ENCODE measurements at regions not wholly inside any gene's neighbourhood (a gene's known extent, or its start where the extent isn't known, plus 50 kb on each side); places are given as distances from the start of the nearest gene placed in this dataset.

DNA sequence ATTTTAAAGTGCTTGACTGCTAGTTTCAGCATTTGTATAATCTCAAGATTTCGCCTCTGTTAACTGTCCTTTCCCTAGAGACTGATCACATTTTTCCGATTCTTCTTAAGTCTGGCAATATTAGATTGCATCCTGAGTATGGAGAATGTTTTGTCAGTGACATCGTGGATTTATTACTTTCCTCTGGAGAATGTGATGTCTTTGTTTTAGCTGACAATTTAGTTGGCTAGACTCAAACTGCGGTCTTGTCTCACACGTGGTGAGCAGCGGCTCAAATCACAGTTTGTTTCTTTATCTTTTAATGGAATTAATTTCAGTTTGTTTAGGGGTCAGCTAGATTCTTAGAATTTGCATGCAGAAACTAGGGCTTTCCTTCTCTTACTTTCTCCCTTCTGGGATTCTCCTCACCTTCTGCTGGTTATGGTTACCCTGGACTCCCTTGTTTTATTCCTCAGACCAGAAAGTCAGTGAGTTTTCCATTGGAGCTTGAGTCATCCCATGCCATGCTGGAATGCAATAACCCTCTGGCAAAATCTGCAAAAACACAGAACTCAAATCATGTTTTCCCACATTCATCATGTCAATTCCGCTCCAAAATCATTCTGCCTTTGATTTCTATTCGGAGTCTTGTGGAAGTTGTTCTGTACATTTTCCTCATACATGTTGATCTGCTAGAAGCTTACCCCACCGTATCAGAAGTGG lies 327.2 kb upstream of the TRIB2 start:
- TF ChIP-seq, protein P1, sequence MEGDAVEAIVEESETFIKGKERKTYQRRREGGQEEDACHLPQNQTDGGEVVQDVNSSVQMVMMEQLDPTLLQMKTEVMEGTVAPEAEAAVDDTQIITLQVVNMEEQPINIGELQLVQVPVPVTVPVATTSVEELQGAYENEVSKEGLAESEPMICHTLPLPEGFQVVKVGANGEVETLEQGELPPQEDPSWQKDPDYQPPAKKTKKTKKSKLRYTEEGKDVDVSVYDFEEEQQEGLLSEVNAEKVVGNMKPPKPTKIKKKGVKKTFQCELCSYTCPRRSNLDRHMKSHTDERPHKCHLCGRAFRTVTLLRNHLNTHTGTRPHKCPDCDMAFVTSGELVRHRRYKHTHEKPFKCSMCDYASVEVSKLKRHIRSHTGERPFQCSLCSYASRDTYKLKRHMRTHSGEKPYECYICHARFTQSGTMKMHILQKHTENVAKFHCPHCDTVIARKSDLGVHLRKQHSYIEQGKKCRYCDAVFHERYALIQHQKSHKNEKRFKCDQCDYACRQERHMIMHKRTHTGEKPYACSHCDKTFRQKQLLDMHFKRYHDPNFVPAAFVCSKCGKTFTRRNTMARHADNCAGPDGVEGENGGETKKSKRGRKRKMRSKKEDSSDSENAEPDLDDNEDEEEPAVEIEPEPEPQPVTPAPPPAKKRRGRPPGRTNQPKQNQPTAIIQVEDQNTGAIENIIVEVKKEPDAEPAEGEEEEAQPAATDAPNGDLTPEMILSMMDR (optimal IDR thresholded peaks at IDR 0.05 in 1 of 3, IDR thresholded peaks at IDR 0.05 in 1 of 3, conservative IDR thresholded peaks at IDR 0.05 in 1 of 3; ENCODE audit: extremely low read depth in 1 of 3, insufficient read depth in 2 of 3, low read length in 3 of 3): no peak
- no peak for TF ChIP-seq EZH2 (IDR thresholded peaks at IDR 0.05; ENCODE audit: low read length)
